Cardiac fibroblast (primary cell): ENCODE measurements at regions not wholly inside any gene's neighbourhood (a gene's known extent, or its start where the extent isn't known, plus 50 kb on each side); places are given as distances from the start of the nearest gene placed in this dataset.
A peak's percentile ranks its signal among the peaks of the same experiment; 100 is the strongest.

Experiments
- DNase-seq, 2 donors: peaks; one replicate each; pipeline versions ENCODE4 v3.0.0 to v3.0.0-alpha.2; 2010; ENCODE audit warnings: low read depth in 2 of 2
- H3K4me3 ChIP-seq, 2 donors: replicated peaks in 1 of 2; 1 replicate in 1 of 2; 2 replicates in 1 of 2; pipeline ENCODE4 v1.5.1; 2011; ENCODE audit warnings: low read depth in 2 of 2, low read length in 2 of 2, mild to moderate bottlenecking in 2 of 2, moderate library complexity in 1 of 2
- TF ChIP-seq, protein P1 (sequence below): IDR thresholded peaks from one replicate; pipeline ENCODE4 v1.5.1; 2011; ENCODE audit warnings: low read depth, mild to moderate bottlenecking, low read length, inconsistent platforms

DNA sequence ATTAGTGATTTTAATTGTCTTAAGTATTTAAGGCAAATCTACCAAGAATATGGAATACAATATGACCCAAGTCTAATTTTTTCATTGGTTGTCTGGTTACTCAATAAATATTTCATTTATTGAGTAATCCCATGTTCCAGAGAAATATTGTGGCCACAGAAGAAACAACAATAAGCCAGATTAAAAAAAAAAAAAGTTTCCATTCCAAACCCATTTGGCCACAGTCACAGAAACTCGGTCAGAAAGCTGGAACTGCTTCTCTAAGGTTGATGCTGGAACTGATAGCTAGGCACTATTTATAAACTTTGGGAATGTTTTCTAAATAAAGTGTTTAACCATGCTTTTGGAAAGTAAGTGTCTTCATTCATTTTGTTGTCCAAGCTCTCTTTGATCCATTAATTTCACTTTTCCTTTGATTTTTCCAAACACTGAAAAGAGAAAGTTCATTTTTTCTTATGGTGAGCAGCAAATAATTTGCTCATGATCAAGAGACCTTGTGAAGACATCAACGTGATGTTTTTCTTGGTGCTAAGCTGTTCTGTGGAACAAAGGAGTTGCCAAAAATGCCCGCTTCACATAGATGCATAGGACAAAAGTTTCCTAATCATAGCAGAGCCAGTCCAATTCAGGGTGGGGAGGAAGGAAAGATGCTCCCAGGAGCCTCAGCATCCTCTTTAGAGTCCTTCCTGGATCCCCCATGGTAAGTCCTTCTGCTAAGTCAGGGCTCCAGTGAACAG is 72.1 kb upstream of the CCBE1 start:
- no peak overlapping the region for H3K4me3 ChIP-seq
- peak; percentile 72 to 85 for DNase-seq
- TF ChIP-seq, protein P1, sequence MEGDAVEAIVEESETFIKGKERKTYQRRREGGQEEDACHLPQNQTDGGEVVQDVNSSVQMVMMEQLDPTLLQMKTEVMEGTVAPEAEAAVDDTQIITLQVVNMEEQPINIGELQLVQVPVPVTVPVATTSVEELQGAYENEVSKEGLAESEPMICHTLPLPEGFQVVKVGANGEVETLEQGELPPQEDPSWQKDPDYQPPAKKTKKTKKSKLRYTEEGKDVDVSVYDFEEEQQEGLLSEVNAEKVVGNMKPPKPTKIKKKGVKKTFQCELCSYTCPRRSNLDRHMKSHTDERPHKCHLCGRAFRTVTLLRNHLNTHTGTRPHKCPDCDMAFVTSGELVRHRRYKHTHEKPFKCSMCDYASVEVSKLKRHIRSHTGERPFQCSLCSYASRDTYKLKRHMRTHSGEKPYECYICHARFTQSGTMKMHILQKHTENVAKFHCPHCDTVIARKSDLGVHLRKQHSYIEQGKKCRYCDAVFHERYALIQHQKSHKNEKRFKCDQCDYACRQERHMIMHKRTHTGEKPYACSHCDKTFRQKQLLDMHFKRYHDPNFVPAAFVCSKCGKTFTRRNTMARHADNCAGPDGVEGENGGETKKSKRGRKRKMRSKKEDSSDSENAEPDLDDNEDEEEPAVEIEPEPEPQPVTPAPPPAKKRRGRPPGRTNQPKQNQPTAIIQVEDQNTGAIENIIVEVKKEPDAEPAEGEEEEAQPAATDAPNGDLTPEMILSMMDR, result no peak

DNA sequence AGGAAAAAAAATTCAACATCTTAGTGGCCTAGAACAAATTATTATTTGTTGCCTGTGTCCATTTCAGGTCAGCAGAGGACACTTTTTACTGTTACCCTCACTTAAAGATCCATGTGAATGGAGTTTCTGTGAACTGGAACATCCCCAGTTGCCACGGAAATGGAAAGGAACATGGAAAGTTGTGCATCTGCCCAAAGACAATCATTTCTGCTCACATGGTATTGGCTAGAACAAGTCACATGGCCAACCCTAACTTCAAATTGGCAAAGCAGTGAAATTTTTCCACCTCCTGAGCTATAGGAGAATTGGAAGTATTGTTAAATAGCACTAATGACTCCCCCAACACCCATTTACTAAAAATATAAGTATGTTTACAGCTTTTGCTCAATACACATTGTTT is 71.2 kb upstream of the CCBE1 start:
- TF ChIP-seq, protein P1, result no peak
- no peak for DNase-seq
- H3K4me3 ChIP-seq, result no peak overlapping the region

DNA sequence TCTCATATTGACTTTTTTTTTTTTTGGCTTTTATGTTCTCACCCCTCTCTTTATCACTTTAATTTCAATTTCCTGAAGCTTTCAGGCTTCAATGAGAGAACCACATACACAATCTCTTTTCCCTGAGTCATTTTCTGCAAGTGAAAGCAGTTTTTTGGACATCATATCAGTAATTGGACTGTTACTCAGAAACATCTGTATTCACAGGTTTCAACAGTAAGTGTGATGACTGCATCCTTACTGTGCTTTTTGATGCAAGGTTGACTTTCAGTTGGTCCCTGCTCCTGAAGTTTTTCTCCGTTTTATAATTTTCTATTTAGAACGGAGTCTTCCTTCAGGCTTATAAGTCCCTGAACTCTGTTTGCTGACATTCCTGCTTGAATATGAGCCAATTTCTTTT is 70.5 kb upstream of the CCBE1 start:
- DNase-seq, result peak; percentile 52 to 80
- H3K4me3 ChIP-seq, result no peak overlapping the region
- TF ChIP-seq, protein P1, result no peak

- TF ChIP-seq, protein P1, result no peak
- no peak for DNase-seq
- no peak overlapping the region for H3K4me3 ChIP-seq
Observed at GRCh38 chr18:59765343-59765742, 68.1 kb upstream of the CCBE1 start.

GRCh38 chr18:59764281-59764680 is 67.1 kb upstream of the CCBE1 start:
- no peak for DNase-seq
- no peak overlapping the region for H3K4me3 ChIP-seq
- TF ChIP-seq, protein P1, result no peak

- no peak for DNase-seq
- TF ChIP-seq, protein P1, result no peak
- no peak overlapping the region for H3K4me3 ChIP-seq
Observed at GRCh38 chr18:59763541-59764136, 66.4 kb upstream of the CCBE1 start.
